ENCODE measurements at regions not wholly inside any gene's neighbourhood (a gene's known extent, or its start where the extent isn't known, plus 50 kb on each side); places are given as distances from the start of the nearest gene placed in this dataset.

- Histone ChIP-seq H3K27ac (no peak overlapping the region), H3K27me3 (no peaks in the 10 kb centered on the region), H3K4me1 (no peaks in the 10 kb centered on the region), H3K36me3 (no peaks in the 10 kb centered on the region), H3K4me3 (no peak overlapping the region), H3K9me3 (no peaks in the 10 kb centered on the region)
- intact Hi-C loops (cut with DNase I), result no loop called here
- no peak for ATAC-seq
- TF ChIP-seq CTCF (IDR thresholded peaks at IDR 0.05), result no peak
- DNase-seq, result no peak
These were observed 322.8 kb upstream of the GRM3 start for GRCh38 chr7:86320889-86321288.

GRCh38 chr7:86320341-86320740 lies 323.4 kb upstream of the GRM3 start:
- DNase-seq (no peak), ATAC-seq (no peak)
- no peaks in the 10 kb centered on the region for H3K9me3 ChIP-seq
- intact Hi-C loops (cut with DNase I), result no loop called here
- no peaks in the 10 kb centered on the region for H3K27me3 ChIP-seq
- H3K4me1 ChIP-seq, result no peaks in the 10 kb centered on the region
- no peak overlapping the region for H3K4me3 ChIP-seq
- no peak overlapping the region for H3K27ac ChIP-seq
- no peaks in the 10 kb centered on the region for H3K36me3 ChIP-seq
- TF ChIP-seq CTCF (IDR thresholded peaks at IDR 0.05), result no peak

GRCh38 chr7:86313842-86314241 lies 329.9 kb upstream of the GRM3 start:
- Histone ChIP-seq H3K9me3 (no peaks in the 10 kb centered on the region), H3K4me3 (no peak overlapping the region), H3K4me1 (no peaks in the 10 kb centered on the region), H3K27ac (no peak overlapping the region), H3K27me3 (no peaks in the 10 kb centered on the region), H3K36me3 (no peaks in the 10 kb centered on the region)
- no peak for TF ChIP-seq CTCF (IDR thresholded peaks at IDR 0.05)
- intact Hi-C loops (cut with DNase I), result no loop called here
- DNase-seq (no peak), ATAC-seq (no peak)

DNA sequence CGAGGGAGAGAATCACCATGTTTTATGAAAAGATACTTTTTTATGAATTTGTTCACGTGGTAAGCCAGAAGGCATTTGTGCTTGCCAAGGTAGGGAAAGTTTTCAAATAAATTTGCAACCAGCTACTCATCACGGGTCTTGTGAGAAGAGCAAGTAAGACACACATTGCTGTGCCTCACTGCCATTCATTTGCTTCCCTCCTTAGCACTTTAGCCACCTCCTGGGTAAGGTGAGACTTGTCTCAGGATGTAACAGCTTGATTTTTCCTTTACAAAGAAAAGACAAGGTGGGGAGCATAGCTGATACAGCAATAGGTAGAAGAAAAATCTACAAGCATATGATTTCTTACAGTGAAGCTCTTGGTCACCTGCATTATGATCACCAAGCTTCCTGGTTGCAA lies 342.4 kb upstream of the GRM3 start:
- H3K27me3 ChIP-seq, result no peaks in the 10 kb centered on the region
- TF ChIP-seq CTCF (IDR thresholded peaks at IDR 0.05), result no peak
- H3K36me3 ChIP-seq, result no peaks in the 10 kb centered on the region
- ATAC-seq (no peak), DNase-seq (no peak)
- H3K27ac ChIP-seq, result no peak overlapping the region
- intact Hi-C loops (cut with DNase I), result no loop called here
- H3K9me3 ChIP-seq, result no peaks in the 10 kb centered on the region
- no peaks in the 10 kb centered on the region for H3K4me1 ChIP-seq
- H3K4me3 ChIP-seq, result no peak overlapping the region

GRCh38 chr7:86295526-86295925 lies 348.2 kb upstream of the GRM3 start:
- H3K27ac ChIP-seq, result no peak overlapping the region
- no peaks in the 10 kb centered on the region for H3K4me1 ChIP-seq
- H3K27me3 ChIP-seq, result no peaks in the 10 kb centered on the region
- H3K4me3 ChIP-seq, result no peak overlapping the region
- ATAC-seq (no peak), DNase-seq (no peak)
- no peaks in the 10 kb centered on the region for H3K9me3 ChIP-seq
- intact Hi-C loops (cut with DNase I), result no loop called here
- no peaks in the 10 kb centered on the region for H3K36me3 ChIP-seq
- no peak for TF ChIP-seq CTCF (IDR thresholded peaks at IDR 0.05)

DNA sequence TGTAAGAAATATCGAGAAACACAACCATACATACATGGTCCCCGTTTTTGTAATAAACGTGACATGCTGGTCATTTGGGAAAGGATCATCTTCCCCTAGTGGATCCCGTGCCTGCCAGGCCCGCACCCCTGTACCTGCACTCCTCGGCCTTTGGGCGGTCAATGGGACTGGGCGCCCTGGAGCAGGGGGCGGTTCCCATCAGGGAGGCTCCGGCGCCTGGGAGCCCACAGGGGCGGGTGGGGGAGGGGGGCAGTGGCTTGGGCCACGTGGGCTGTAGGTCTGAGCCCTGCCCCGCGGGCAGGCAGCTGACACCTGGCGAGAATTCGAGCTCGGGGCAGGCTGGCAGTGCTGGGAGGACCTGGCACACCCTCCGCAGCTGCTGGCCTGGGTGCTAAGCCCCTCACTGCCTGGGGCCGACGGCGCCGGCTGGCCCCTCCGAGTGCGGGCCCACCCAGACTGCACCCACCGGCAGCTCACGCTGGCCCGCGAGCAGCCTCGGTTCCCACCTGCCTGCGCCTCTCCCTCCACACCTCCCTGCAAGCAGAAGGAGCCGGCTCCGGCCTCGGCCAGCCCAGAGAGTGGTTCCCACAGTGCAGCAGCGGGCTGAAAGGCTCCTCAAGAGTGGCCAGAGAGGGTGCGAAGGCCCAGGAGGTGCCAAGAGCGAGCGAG lies 361.6 kb upstream of the GRM3 start:
- no peak for TF ChIP-seq CTCF (IDR thresholded peaks at IDR 0.05)
- Histone ChIP-seq H3K36me3 (no peaks in the 10 kb centered on the region), H3K9me3 (no peaks in the 10 kb centered on the region), H3K4me1 (no peaks in the 10 kb centered on the region), H3K27me3 (no peaks in the 10 kb centered on the region), H3K4me3 (no peak overlapping the region), H3K27ac (no peak overlapping the region)
- DNase-seq (peak; percentile 48), ATAC-seq (peak; percentile 16)
- intact Hi-C loops (cut with DNase I), result no loop called here

Data from upper lobe of right lung (tissue), 1 donor.